HepG2 (cell line): ENCODE measurements at regions not wholly inside any gene's neighbourhood (a gene's known extent, or its start where the extent isn't known, plus 50 kb on each side); places are given as distances from the start of the nearest gene placed in this dataset.

Source experiments
- DNMT1 ChIP-seq: sonication (generic); formaldehyde crosslinking; IDR thresholded peaks from 2 replicates; pipeline ENCODE4 v1.5.1; 2020; ENCODE audit warnings: mild to moderate bottlenecking, missing genetic modification reagents
- KDM5B ChIP-seq: sonication (generic); formaldehyde crosslinking; IDR thresholded peaks from 2 replicates; pipeline ENCODE4 v1.4.0; 2020; ENCODE audit warnings: missing genetic modification reagents, mild to moderate bottlenecking, borderline replicate concordance
- KLF16 ChIP-seq, 2 experiments: sonication (generic) in 1 of 2; formaldehyde crosslinking in 1 of 2; IDR thresholded peaks; 2 replicates each; pipeline versions ENCODE4 v1.6.1 to v1.8.0; 2016 to 2023; ENCODE audit warnings: missing genetic modification reagents in 2 of 2, missing compliant biosample characterization in 1 of 2
- KMT2A ChIP-seq: sonication (generic); formaldehyde crosslinking; IDR thresholded peaks from 2 replicates; pipeline ENCODE4 v1.4.0; 2020; ENCODE audit warnings: missing genetic modification reagents
- MEIS2 ChIP-seq: sonication (generic); formaldehyde crosslinking; IDR thresholded peaks from 2 replicates; pipeline ENCODE4 v1.9.0; 2021; ENCODE audit warnings: mild to moderate bottlenecking, missing genetic modification reagents
- NFYC ChIP-seq: IDR thresholded peaks from 2 replicates; pipeline ENCODE4 v1.6.1; 2016; ENCODE audit warnings: missing genetic modification reagents, missing compliant biosample characterization
- NR3C1 ChIP-seq: sonication (generic); formaldehyde crosslinking; IDR thresholded peaks from 2 replicates; pipeline ENCODE4 v1.4.0; 2020; ENCODE audit warnings: missing genetic modification reagents
- SIX1 ChIP-seq: sonication (generic); formaldehyde crosslinking; IDR thresholded peaks from 2 replicates; pipeline ENCODE4 v1.4.0; 2020; ENCODE audit warnings: missing genetic modification reagents, borderline replicate concordance
- SP4 ChIP-seq: sonication (generic); formaldehyde crosslinking; IDR thresholded peaks from 2 replicates; pipeline ENCODE4 v1.8.1; 2023; ENCODE audit warnings: mild to moderate bottlenecking, missing genetic modification reagents
- SRSF1 ChIP-seq: fragments of 200-400 bp; formaldehyde crosslinking; optimal IDR thresholded peaks from 2 replicates; pipeline ENCODE3; 2017; ENCODE audit warnings: mild to moderate bottlenecking, low read depth, low read length, moderate library complexity
- SRSF9 ChIP-seq: fragments of 200-400 bp; formaldehyde crosslinking; IDR thresholded peaks from 2 replicates; pipeline ENCODE4 v1.6.1; 2018; ENCODE audit warnings: borderline replicate concordance, mild to moderate bottlenecking, low read depth, low read length; ENCODE audit not compliant: insufficient read depth, poor library complexity, severe bottlenecking
- TEAD3 ChIP-seq: optimal IDR thresholded peaks from 2 replicates; pipeline ENCODE3; 2016; ENCODE audit warnings: borderline replicate concordance
- ZNF251 ChIP-seq: sonication (generic); formaldehyde crosslinking; IDR thresholded peaks from 2 replicates; pipeline ENCODE4 v1.9.0; 2021; ENCODE audit warnings: mild to moderate bottlenecking, missing genetic modification reagents
- ZNF337 ChIP-seq: sonication (generic); formaldehyde crosslinking; IDR thresholded peaks from 2 replicates; pipeline ENCODE4 v1.5.1; 2020; ENCODE audit warnings: missing genetic modification reagents, low read depth, mild to moderate bottlenecking, borderline replicate concordance
- ZNF556 ChIP-seq: sonication (generic); formaldehyde crosslinking; IDR thresholded peaks from 2 replicates; pipeline ENCODE4 v1.4.0; 2020; ENCODE audit warnings: mild to moderate bottlenecking, missing genetic modification reagents, borderline replicate concordance
- ZNF670 ChIP-seq: sonication (generic); formaldehyde crosslinking; IDR thresholded peaks from 2 replicates; pipeline ENCODE4 v1.8.0; 2022; ENCODE audit warnings: mild to moderate bottlenecking, missing genetic modification reagents, borderline replicate concordance
- TF ChIP-seq, protein P1 (sequence below), 2 experiments: sonication (generic) in 1 of 2; formaldehyde crosslinking in 1 of 2; IDR thresholded peaks; 2 replicates each; pipeline versions ENCODE4 v1.4.0 to v1.6.1; 2016 to 2020; ENCODE audit warnings: borderline replicate concordance in 1 of 2, low read depth in 1 of 2, mild to moderate bottlenecking in 1 of 2, missing genetic modification reagents in 1 of 2
- TF ChIP-seq, protein P2 (sequence below): sonication (generic); formaldehyde crosslinking; IDR thresholded peaks from 2 replicates; pipeline ENCODE4 v1.5.1; 2020; ENCODE audit warnings: missing genetic modification reagents, mild to moderate bottlenecking, borderline replicate concordance
- TF ChIP-seq, protein P3 (sequence below): sonication (generic); formaldehyde crosslinking; IDR thresholded peaks from 2 replicates; pipeline ENCODE4 v1.9.0; 2021; ENCODE audit warnings: missing genetic modification reagents, mild to moderate bottlenecking, borderline replicate concordance
- TF ChIP-seq, protein P4 (sequence below): sonication (generic); formaldehyde crosslinking; IDR thresholded peaks from 2 replicates; pipeline ENCODE4 v1.4.0; 2020; ENCODE audit warnings: missing genetic modification reagents
- TF ChIP-seq, protein P5 (sequence below): sonication (generic); formaldehyde crosslinking; IDR thresholded peaks from 2 replicates; pipeline ENCODE4 v1.8.0; 2022; ENCODE audit warnings: missing genetic modification reagents, mild to moderate bottlenecking, inconsistent platforms, borderline replicate concordance

DNA sequence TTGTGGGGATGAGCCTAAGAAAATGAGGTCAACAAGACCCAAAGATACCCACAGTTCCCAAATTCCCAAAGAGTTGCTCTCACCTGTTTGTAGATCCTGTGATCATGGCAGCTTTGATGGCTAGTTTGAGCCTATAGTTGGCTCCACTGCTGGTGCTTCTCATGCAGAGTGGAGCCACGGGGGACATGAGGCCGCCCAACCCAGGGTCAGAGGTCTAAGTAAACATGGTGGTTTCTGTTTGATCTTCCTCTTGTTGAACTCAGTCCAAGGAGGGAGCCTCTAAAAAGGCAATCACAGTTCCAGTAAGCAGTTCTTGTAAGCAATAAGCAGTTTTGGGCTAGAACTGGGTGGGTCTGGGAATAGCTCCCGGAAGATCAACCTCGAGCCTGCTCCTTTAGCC lies 125.6 kb upstream of the DHRS4 start (continued):
- TF ChIP-seq KLF16 (CRISPR knock-in tag; IDR thresholded peaks at IDR 0.05): no peak
- no peak for TF ChIP-seq MEIS2 (CRISPR knock-in tag)
- no peak for TF ChIP-seq ZNF251
- TF ChIP-seq NFYC (CRISPR knock-in tag): no peak
- TF ChIP-seq ZNF556: no peak
- no peak for TF ChIP-seq SRSF1
- TF ChIP-seq, protein P1, sequence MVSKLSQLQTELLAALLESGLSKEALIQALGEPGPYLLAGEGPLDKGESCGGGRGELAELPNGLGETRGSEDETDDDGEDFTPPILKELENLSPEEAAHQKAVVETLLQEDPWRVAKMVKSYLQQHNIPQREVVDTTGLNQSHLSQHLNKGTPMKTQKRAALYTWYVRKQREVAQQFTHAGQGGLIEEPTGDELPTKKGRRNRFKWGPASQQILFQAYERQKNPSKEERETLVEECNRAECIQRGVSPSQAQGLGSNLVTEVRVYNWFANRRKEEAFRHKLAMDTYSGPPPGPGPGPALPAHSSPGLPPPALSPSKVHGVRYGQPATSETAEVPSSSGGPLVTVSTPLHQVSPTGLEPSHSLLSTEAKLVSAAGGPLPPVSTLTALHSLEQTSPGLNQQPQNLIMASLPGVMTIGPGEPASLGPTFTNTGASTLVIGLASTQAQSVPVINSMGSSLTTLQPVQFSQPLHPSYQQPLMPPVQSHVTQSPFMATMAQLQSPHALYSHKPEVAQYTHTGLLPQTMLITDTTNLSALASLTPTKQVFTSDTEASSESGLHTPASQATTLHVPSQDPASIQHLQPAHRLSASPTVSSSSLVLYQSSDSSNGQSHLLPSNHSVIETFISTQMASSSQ (IDR thresholded peaks at IDR 0.05; ENCODE audit: low read depth): no peak
- TF ChIP-seq, protein P1 (CRISPR knock-in tag; IDR thresholded peaks at IDR 0.05; ENCODE audit: borderline replicate concordance): no peak; the same call in 1 of the 2 replicates
- TF ChIP-seq DNMT1 (CRISPR knock-in tag): no peak
- TF ChIP-seq, protein P2, sequence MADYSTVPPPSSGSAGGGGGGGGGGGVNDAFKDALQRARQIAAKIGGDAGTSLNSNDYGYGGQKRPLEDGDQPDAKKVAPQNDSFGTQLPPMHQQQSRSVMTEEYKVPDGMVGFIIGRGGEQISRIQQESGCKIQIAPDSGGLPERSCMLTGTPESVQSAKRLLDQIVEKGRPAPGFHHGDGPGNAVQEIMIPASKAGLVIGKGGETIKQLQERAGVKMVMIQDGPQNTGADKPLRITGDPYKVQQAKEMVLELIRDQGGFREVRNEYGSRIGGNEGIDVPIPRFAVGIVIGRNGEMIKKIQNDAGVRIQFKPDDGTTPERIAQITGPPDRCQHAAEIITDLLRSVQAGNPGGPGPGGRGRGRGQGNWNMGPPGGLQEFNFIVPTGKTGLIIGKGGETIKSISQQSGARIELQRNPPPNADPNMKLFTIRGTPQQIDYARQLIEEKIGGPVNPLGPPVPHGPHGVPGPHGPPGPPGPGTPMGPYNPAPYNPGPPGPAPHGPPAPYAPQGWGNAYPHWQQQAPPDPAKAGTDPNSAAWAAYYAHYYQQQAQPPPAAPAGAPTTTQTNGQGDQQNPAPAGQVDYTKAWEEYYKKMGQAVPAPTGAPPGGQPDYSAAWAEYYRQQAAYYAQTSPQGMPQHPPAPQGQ (CRISPR knock-in tag): no peak
- no peak for TF ChIP-seq SIX1
- TF ChIP-seq KDM5B (CRISPR knock-in tag): no peak
- TF ChIP-seq SP4 (CRISPR knock-in tag): no peak
- TF ChIP-seq, protein P3, sequence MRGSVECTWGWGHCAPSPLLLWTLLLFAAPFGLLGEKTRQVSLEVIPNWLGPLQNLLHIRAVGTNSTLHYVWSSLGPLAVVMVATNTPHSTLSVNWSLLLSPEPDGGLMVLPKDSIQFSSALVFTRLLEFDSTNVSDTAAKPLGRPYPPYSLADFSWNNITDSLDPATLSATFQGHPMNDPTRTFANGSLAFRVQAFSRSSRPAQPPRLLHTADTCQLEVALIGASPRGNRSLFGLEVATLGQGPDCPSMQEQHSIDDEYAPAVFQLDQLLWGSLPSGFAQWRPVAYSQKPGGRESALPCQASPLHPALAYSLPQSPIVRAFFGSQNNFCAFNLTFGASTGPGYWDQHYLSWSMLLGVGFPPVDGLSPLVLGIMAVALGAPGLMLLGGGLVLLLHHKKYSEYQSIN (CRISPR knock-in tag): no peak
- TF ChIP-seq, protein P4, sequence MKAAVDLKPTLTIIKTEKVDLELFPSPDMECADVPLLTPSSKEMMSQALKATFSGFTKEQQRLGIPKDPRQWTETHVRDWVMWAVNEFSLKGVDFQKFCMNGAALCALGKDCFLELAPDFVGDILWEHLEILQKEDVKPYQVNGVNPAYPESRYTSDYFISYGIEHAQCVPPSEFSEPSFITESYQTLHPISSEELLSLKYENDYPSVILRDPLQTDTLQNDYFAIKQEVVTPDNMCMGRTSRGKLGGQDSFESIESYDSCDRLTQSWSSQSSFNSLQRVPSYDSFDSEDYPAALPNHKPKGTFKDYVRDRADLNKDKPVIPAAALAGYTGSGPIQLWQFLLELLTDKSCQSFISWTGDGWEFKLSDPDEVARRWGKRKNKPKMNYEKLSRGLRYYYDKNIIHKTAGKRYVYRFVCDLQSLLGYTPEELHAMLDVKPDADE (CRISPR knock-in tag): no peak
- no peak for TF ChIP-seq ZNF670 (CRISPR knock-in tag)
- TF ChIP-seq NR3C1: no peak
- no peak for TF ChIP-seq SRSF9
- TF ChIP-seq, protein P5, sequence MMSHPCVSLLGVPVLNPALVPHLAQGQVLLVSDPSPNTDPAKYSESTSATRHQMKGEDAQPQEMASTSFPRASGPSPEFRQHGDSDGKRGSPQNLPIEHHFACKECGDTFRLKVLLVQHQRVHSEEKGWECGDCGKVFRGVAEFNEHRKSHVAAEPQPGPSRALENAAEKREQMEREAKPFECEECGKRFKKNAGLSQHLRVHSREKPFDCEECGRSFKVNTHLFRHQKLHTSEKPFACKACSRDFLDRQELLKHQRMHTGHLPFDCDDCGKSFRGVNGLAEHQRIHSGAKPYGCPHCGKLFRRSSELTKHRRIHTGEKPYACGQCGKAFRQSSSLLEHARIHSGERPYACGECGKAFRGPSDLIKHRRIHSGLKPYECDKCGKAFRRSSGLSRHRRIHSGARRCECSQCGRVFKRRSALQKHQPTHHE: no peak
- TF ChIP-seq TEAD3 (CRISPR knock-in tag): no peak
- TF ChIP-seq ZNF337 (CRISPR knock-in tag): no peak
- TF ChIP-seq KMT2A (CRISPR knock-in tag): no peak
